H1 (cell line): ENCODE measurements at regions not wholly inside any gene's neighbourhood (a gene's known extent, or its start where the extent isn't known, plus 50 kb on each side); places are given as distances from the start of the nearest gene placed in this dataset.

Experiments used
- BACH1 ChIP-seq: IDR thresholded peaks from 2 replicates; pipeline ENCODE4 v1.6.1; 2012; ENCODE audit warnings: low read length, improper control_type of control experiment
- FOSL1 ChIP-seq: IDR thresholded peaks from 2 replicates; pipeline ENCODE4 v1.6.1; 2011; ENCODE audit warnings: mild to moderate bottlenecking, low read depth, low read length, moderate library complexity; ENCODE audit not compliant: insufficient read depth
- GABPA ChIP-seq: IDR thresholded peaks from 2 replicates; pipeline ENCODE4 v1.6.1; 2011; ENCODE audit warnings: mild to moderate bottlenecking, low read length, moderate library complexity, borderline replicate concordance; ENCODE audit not compliant: insufficient read depth
- MAFK ChIP-seq: IDR thresholded peaks from 2 replicates; pipeline ENCODE4 v1.6.1; 2012; ENCODE audit warnings: low read depth, mild to moderate bottlenecking, improper control_type of control experiment, low read length
- RBBP5 ChIP-seq: IDR thresholded peaks from 2 replicates; pipeline ENCODE4 v1.7.1; 2012; ENCODE audit warnings: low read depth, mild to moderate bottlenecking, inconsistent platforms, low read length, moderate library complexity, borderline replicate concordance
- SAP30 ChIP-seq: fragments of 300-600 bp; sonication (generic); IDR thresholded peaks from 2 replicates; pipeline ENCODE4 v1.7.1; 2012; ENCODE audit warnings: low read length, moderate library complexity, mild to moderate bottlenecking, inconsistent platforms; ENCODE audit not compliant: insufficient read depth, insufficient replicate concordance
- SP4 ChIP-seq: IDR thresholded peaks from 2 replicates; pipeline ENCODE4 v1.6.1; 2012; ENCODE audit warnings: low read length, inconsistent platforms
- TAF7 ChIP-seq: optimal IDR thresholded peaks from 2 replicates; pipeline ENCODE3; 2011; ENCODE audit warnings: low read depth, mild to moderate bottlenecking, inconsistent platforms, low read length, moderate library complexity, borderline replicate concordance
- TF ChIP-seq, protein P1 (sequence below), 3 experiments: IDR thresholded peaks; 1 replicate in 2 of 3; 2 replicates in 1 of 3; pipeline versions ENCODE4 v1.5.1 to v1.6.1; 2011; ENCODE audit warnings: low read length in 3 of 3, mild to moderate bottlenecking in 3 of 3, inconsistent platforms in 2 of 3, low read depth in 1 of 3, moderate library complexity in 1 of 3; ENCODE audit not compliant: insufficient read depth in 1 of 3; ENCODE audit errors: control extremely low read depth in 1 of 3

DNA sequence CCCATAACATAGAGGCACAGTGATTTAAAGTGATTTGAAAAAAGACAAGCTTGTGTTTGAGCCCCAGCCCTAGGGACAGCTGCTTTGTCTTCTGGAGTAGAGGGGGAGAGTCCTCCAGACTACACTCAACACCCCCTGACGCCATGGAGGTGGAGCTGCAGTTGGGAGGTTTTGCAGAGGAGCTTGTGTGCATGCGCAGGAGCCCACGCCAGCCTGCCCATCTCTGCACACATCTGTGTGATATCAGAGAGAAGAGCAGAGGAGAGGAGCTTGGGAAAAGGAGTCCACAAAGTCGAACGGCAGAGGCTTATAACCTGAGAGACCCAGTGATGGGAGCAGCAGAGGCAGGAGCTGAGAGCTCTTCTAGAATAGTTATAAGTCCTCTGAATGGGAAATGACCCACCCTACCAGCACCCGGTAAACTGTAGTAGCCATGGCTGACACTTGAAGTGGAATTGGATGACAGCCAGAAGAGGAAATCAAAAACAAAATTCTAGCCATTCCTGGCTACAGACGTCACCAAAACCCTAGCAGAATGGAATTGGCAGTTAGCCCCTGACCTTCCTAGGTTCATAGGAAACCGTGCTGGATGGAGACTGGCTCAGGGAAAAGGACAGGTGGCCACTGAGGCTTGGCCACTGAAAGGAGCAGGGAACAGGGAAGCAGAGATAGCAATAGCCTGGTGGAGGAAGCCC, 185.1 kb upstream of the VASH1 start (continued):
- TF ChIP-seq, protein P1, sequence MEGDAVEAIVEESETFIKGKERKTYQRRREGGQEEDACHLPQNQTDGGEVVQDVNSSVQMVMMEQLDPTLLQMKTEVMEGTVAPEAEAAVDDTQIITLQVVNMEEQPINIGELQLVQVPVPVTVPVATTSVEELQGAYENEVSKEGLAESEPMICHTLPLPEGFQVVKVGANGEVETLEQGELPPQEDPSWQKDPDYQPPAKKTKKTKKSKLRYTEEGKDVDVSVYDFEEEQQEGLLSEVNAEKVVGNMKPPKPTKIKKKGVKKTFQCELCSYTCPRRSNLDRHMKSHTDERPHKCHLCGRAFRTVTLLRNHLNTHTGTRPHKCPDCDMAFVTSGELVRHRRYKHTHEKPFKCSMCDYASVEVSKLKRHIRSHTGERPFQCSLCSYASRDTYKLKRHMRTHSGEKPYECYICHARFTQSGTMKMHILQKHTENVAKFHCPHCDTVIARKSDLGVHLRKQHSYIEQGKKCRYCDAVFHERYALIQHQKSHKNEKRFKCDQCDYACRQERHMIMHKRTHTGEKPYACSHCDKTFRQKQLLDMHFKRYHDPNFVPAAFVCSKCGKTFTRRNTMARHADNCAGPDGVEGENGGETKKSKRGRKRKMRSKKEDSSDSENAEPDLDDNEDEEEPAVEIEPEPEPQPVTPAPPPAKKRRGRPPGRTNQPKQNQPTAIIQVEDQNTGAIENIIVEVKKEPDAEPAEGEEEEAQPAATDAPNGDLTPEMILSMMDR (IDR thresholded peaks at IDR 0.05; ENCODE audit: control extremely low read depth in 1 of 3, insufficient read depth in 1 of 3, low read depth in 1 of 3, low read length in 3 of 3), result no peak
- no peak for TF ChIP-seq TAF7
- no peak for TF ChIP-seq RBBP5
- no peak for TF ChIP-seq FOSL1
- no peak for TF ChIP-seq MAFK
- no peak for TF ChIP-seq GABPA
- no peak for TF ChIP-seq BACH1
- no peak for TF ChIP-seq SP4
- TF ChIP-seq SAP30, result no peak
